Stomach (tissue), 8 donors: ENCODE measurements at regions not wholly inside any gene's neighbourhood (a gene's known extent, or its start where the extent isn't known, plus 50 kb on each side); places are given as distances from the start of the nearest gene placed in this dataset.

Experiments
- DNase-seq, 2 donors: peaks; one replicate each; pipeline versions ENCODE4 v3.0.0 to v3.0.0-alpha.2; 2013 to 2019
- H3K27ac ChIP-seq, 5 donors: fragments of 200-600 bp in 4 of 5; sonication (generic) in 4 of 5; one replicate each; pipeline ENCODE4 v1.5.1; 2013 to 2019; ENCODE audit warnings: mild to moderate bottlenecking in 1 of 5, moderate library complexity in 1 of 5
- H3K27me3 ChIP-seq, 3 donors: fragments of 200-600 bp; sonication (generic); one replicate each; pipeline ENCODE4 v1.5.1; 2017 to 2019; ENCODE audit warnings: mixed run types in 1 of 3
- H3K36me3 ChIP-seq, 4 donors: fragments of 200-600 bp; sonication (generic); 1 replicate in 3 of 4; 2 replicates in 1 of 4; pipeline ENCODE4 v1.5.1; 2016 to 2019
- H3K4me1 ChIP-seq, 4 donors: fragments of 200-600 bp; sonication (generic); one replicate each; pipeline ENCODE4 v1.5.1; 2016 to 2019
- H3K4me3 ChIP-seq, 4 donors: fragments of 200-600 bp; sonication (generic) in 3 of 4; one replicate each; pipeline ENCODE4 v1.5.1; 2016 to 2019; ENCODE audit warnings: mild to moderate bottlenecking in 1 of 4
- H3K9me3 ChIP-seq, 4 donors: fragments of 200-600 bp; sonication (generic); one replicate each; pipeline ENCODE4 v1.5.1; 2016 to 2019
- EP300 ChIP-seq: sonication (generic); formaldehyde crosslinking; IDR thresholded peaks from one replicate; pipeline ENCODE4 v1.6.1; 2017; ENCODE audit warnings: antibody characterized with exemption
- POLR2A ChIP-seq, 4 donors: fragments of 450-650 bp; IDR thresholded peaks; one replicate each; pipeline ENCODE4 v1.6.1; 2016; ENCODE audit warnings: antibody characterized with exemption in 4 of 4, control low read depth in 2 of 4, mild to moderate bottlenecking in 1 of 4, moderate library complexity in 1 of 4
- POLR2AphosphoS5 ChIP-seq, 3 donors: sonication (generic); formaldehyde crosslinking; IDR thresholded peaks; one replicate each; pipeline ENCODE4 v1.6.1; 2016; ENCODE audit warnings: antibody characterized with exemption in 3 of 3
- WGBS, 5 donors: extraction: QIAGEN DNeasy Blood & Tissue Kit in 3 of 5; methylation state at CpG; one replicate each; pipeline versions ENCODE4 v1.1.5 to v1.1.7; 2013 to 2018; 5-methylcytosine and 5-hydroxymethylcytosine counted together
- intact Hi-C: fragments of 100-400 bp; cut with DNase I; formaldehyde crosslinking; loops from one replicate; pipeline ENCODE4 v1.15.1; 2023; ENCODE audit warnings: low total_unique reads
- TF ChIP-seq, protein P1 (sequence below), 7 experiments: fragments of 450-650 bp in 4 of 7; fragments of 200-600 bp in 3 of 7; sonication (generic) in 3 of 7; IDR thresholded peaks; one replicate each; pipeline ENCODE4 v1.5.1; 2016 to 2019; ENCODE audit warnings: antibody characterized with exemption in 7 of 7, control low read depth in 2 of 7, mild to moderate bottlenecking in 1 of 7
- donor health status: healthy with polysubstance abuse.
- donor health status: Bipolar disorder and iron deficiency.
- donor health status: healthy.

GRCh38 chr2:156088587-156088986 lies 243.9 kb downstream of the NR4A2 start:
- H3K36me3 ChIP-seq: no peaks in the 10 kb centered on the region
- WGBS, 5 donors: 76 to 88% (median 80%) methylated on average over 5 of the region's 5 CpGs
- intact Hi-C loops: no loop called here

DNA sequence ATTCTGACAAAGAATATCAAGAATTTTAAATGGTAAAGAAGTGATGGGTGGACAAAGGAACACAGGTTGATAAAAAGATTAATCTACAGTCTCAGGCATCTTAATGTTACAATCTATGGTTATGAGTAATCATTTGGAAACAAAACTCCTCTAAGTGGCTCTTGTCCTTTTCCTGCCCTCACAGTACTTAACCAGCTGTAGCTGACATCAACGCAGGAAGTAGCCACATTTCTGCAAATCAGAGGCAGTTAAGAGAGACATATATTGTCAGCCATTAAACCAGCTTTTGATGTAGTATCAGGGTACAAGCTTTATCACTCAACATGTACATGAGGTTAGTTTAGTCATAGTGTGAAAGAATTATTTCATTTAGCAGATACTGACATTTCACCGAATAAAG lies 244.6 kb downstream of the NR4A2 start:
- H3K9me3 ChIP-seq: no peaks in the 10 kb centered on the region
- H3K27me3 ChIP-seq: no peaks in the 10 kb centered on the region
- TF ChIP-seq EP300 (no peak), POLR2AphosphoS5 (IDR thresholded peaks at IDR 0.05) (no peak), POLR2A (IDR thresholded peaks at IDR 0.05) (no peak)
- TF ChIP-seq, protein P1, sequence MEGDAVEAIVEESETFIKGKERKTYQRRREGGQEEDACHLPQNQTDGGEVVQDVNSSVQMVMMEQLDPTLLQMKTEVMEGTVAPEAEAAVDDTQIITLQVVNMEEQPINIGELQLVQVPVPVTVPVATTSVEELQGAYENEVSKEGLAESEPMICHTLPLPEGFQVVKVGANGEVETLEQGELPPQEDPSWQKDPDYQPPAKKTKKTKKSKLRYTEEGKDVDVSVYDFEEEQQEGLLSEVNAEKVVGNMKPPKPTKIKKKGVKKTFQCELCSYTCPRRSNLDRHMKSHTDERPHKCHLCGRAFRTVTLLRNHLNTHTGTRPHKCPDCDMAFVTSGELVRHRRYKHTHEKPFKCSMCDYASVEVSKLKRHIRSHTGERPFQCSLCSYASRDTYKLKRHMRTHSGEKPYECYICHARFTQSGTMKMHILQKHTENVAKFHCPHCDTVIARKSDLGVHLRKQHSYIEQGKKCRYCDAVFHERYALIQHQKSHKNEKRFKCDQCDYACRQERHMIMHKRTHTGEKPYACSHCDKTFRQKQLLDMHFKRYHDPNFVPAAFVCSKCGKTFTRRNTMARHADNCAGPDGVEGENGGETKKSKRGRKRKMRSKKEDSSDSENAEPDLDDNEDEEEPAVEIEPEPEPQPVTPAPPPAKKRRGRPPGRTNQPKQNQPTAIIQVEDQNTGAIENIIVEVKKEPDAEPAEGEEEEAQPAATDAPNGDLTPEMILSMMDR (IDR thresholded peaks at IDR 0.05): no peak
- intact Hi-C loops: no loop called here
- H3K4me1 ChIP-seq: no peaks in the 10 kb centered on the region
- WGBS, 5 donors: 63 to 76% (median 71%) methylated on average over 2 of the region's 2 CpGs
- no peak overlapping the region for H3K4me3 ChIP-seq
- no peak overlapping the region for H3K27ac ChIP-seq
- DNase-seq: peak in 1 of 2 donors; percentile 20
- H3K36me3 ChIP-seq: no peaks in the 10 kb centered on the region

More at GRCh38 chr2:156088587-156088986, 243.9 kb downstream of the NR4A2 start:
- Histone ChIP-seq H3K4me1 (no peaks in the 10 kb centered on the region), H3K27ac (no peak overlapping the region), H3K9me3 (no peaks in the 10 kb centered on the region), H3K4me3 (no peak overlapping the region), H3K27me3 (no peaks in the 10 kb centered on the region)
- TF ChIP-seq POLR2A (IDR thresholded peaks at IDR 0.05): no peak
- TF ChIP-seq POLR2AphosphoS5 (IDR thresholded peaks at IDR 0.05): no peak
- no peak for TF ChIP-seq EP300
- TF ChIP-seq, protein P1 (IDR thresholded peaks at IDR 0.05): no peak
- no peak for DNase-seq

- no peaks in the 10 kb centered on the region for H3K27me3 ChIP-seq
- peaks cover 0 to 15% (median 4%) of the 10 kb centered on the region in 4 donors for H3K9me3 ChIP-seq
- no peak for TF ChIP-seq EP300
- no peak for TF ChIP-seq POLR2A (IDR thresholded peaks at IDR 0.05)
- TF ChIP-seq, protein P1 (IDR thresholded peaks at IDR 0.05): no peak
- TF ChIP-seq POLR2AphosphoS5 (IDR thresholded peaks at IDR 0.05): no peak
- H3K27ac ChIP-seq: no peak overlapping the region
- H3K4me3 ChIP-seq: no peak overlapping the region
- H3K36me3 ChIP-seq: no peaks in the 10 kb centered on the region
- no peaks in the 10 kb centered on the region for H3K4me1 ChIP-seq
- intact Hi-C loops: no loop called here
- 75 to 85% (median 79%) methylated on average over 15 of the region's 15 CpGs for WGBS, 5 donors
- DNase-seq: no peak
Measured at GRCh38 chr2:156083763-156084493, 248.6 kb downstream of the NR4A2 start.

DNA sequence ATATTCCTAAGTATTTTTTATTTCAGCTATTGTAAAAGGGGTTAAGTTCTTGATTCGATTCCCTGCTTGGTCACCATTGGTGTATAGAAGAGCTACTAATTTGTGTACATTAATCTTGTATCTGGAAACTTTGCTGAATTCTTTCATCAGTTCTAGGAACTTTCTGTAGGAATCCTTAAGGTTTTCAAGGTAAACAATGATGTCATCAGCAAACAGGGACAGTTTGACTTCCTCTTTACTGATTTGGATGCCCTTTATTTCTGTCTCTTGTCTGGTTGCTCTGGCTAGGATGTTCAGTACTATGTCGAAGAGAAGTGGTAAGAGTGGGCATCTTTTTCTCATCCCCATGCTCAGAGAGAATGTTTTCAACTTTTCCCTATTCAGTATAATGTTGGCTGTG lies 252.7 kb downstream of the NR4A2 start:
- WGBS, 5 donors: 83 to 97% (median 93%) methylated on average over 2 of the region's 2 CpGs
- no peak for DNase-seq

More for the DNA sequence above, 252.7 kb downstream of the NR4A2 start:
- TF ChIP-seq POLR2AphosphoS5 (IDR thresholded peaks at IDR 0.05) (no peak), POLR2A (IDR thresholded peaks at IDR 0.05) (no peak), EP300 (no peak)
- TF ChIP-seq, protein P1 (IDR thresholded peaks at IDR 0.05): no peak
- Histone ChIP-seq H3K4me1 (no peaks in the 10 kb centered on the region), H3K4me3 (no peak overlapping the region), H3K27ac (no peak overlapping the region), H3K36me3 (no peaks in the 10 kb centered on the region), H3K27me3 (no peaks in the 10 kb centered on the region), H3K9me3 (peaks cover 0 to 15% (median 4%) of the 10 kb centered on the region in 4 donors)
- intact Hi-C loops: no loop called here
